CD4-positive, CD25-positive, alpha-beta regulatory T cell (primary cell): ENCODE measurements at regions not wholly inside any gene's neighbourhood (a gene's known extent, or its start where the extent isn't known, plus 50 kb on each side); places are given as distances from the start of the nearest gene placed in this dataset.

Experiments
- ATAC-seq, 2 donors: fragments of 150-1000 bp; cut with Tn5 transposase; one replicate each; pipeline ENCODE4 v1.10.0; 2021; ENCODE audit warnings: low read depth in 2 of 2, moderate number of reproducible peaks in 2 of 2, moderate library complexity in 1 of 2
- DNase-seq, 3 donors: peaks; one replicate each; pipeline versions ENCODE4 v3.0.0 to v3.0.0-alpha.2; 2012 to 2022; ENCODE audit warnings: mixed read lengths in 1 of 3
- H3K27ac ChIP-seq: one replicate; pipeline ENCODE4 v1.7.0; 2013; ENCODE audit warnings: mild to moderate bottlenecking, low read length; ENCODE audit not compliant: insufficient read depth, poor library complexity, severe bottlenecking
- H3K27me3 ChIP-seq: one replicate; pipeline ENCODE4 v1.7.0; 2013; ENCODE audit warnings: low read length; ENCODE audit not compliant: control insufficient read depth, insufficient read depth
- H3K36me3 ChIP-seq: one replicate; pipeline ENCODE4 v1.7.0; 2013; ENCODE audit warnings: mild to moderate bottlenecking, low read length, moderate library complexity; ENCODE audit not compliant: control insufficient read depth, insufficient read depth
- H3K4me1 ChIP-seq: 2 replicates; pipeline ENCODE4 v1.7.0; 2013; ENCODE audit warnings: mild to moderate bottlenecking, low read length; ENCODE audit not compliant: insufficient read depth, control insufficient read depth, poor library complexity, severe bottlenecking
- H3K4me3 ChIP-seq: one replicate; pipeline ENCODE4 v1.7.0; 2013; ENCODE audit warnings: low read depth, mild to moderate bottlenecking, low read length, moderate library complexity
- H3K9me3 ChIP-seq, 2 experiments: 1 replicate in 1 of 2; 2 replicates in 1 of 2; pipeline ENCODE4 v1.7.0; 2013; ENCODE audit warnings: low read length in 2 of 2, mild to moderate bottlenecking in 1 of 2, moderate library complexity in 1 of 2; ENCODE audit not compliant: control insufficient read depth in 2 of 2
- H3K27ac Mint-ChIP-seq, 3 donors: one replicate each; pipeline ENCODE4 v1.8.0; 2020 to 2022; ENCODE audit warnings: mild to moderate bottlenecking in 3 of 3, mixed read lengths in 3 of 3, moderate library complexity in 2 of 3
- H3K27me3 Mint-ChIP-seq: one replicate; pipeline ENCODE4 v1.8.0; 2022; ENCODE audit warnings: mild to moderate bottlenecking, mixed read lengths
- H3K36me3 Mint-ChIP-seq: one replicate; pipeline ENCODE4 v1.8.0; 2020; ENCODE audit warnings: mixed read lengths
- H3K4me1 Mint-ChIP-seq, 4 donors: one replicate each; pipeline ENCODE4 v1.8.0; 2020 to 2022; ENCODE audit warnings: mixed read lengths in 4 of 4, mild to moderate bottlenecking in 1 of 4
- H3K4me3 Mint-ChIP-seq, 4 donors: one replicate each; pipeline ENCODE4 v1.8.0; 2020 to 2022; ENCODE audit warnings: mild to moderate bottlenecking in 4 of 4, mixed read lengths in 4 of 4, moderate library complexity in 3 of 4
- H3K9me3 Mint-ChIP-seq, 7 donors: one replicate each; pipeline ENCODE4 v1.8.0; 2020 to 2022; ENCODE audit warnings: mixed read lengths in 7 of 7, mild to moderate bottlenecking in 3 of 7, moderate library complexity in 2 of 7

DNA sequence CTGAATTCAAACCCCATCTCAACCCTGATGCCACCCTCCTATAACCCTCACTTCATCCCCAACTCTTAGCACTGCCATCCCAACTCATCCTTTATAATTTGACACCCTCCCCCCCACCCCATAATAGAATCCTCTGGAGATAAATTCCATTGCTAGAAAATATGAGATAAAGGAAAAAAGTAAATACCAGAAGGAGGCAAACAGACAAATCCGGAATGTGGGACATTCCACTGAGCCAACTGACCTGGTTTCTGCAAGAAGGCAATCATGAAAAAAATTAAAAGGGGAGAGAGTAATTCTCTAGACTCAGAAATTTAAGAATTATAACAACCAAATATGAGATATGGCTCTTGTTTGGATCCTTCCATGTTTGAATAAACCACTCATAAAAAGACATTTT lies 132.4 kb downstream of the CYP26B1 start:
- Mint-ChIP-seq H3K36me3 (no peaks in the 10 kb centered on the region), H3K27me3 (no peaks in the 10 kb centered on the region), H3K4me3 (no peak overlapping the region), H3K4me1 (no peaks in the 10 kb centered on the region), H3K9me3 (peaks cover 0 to 4% (median 1%) of the 10 kb centered on the region in 7 donors), H3K27ac (no peak overlapping the region)
- Histone ChIP-seq H3K4me3 (no peak overlapping the region), H3K27me3 (no peaks in the 10 kb centered on the region), H3K27ac (no peak overlapping the region), H3K36me3 (no peaks in the 10 kb centered on the region), H3K9me3 (no peaks in the 10 kb centered on the region), H3K4me1 (no peaks in the 10 kb centered on the region)
- no peak for DNase-seq
- no peak for ATAC-seq

DNA sequence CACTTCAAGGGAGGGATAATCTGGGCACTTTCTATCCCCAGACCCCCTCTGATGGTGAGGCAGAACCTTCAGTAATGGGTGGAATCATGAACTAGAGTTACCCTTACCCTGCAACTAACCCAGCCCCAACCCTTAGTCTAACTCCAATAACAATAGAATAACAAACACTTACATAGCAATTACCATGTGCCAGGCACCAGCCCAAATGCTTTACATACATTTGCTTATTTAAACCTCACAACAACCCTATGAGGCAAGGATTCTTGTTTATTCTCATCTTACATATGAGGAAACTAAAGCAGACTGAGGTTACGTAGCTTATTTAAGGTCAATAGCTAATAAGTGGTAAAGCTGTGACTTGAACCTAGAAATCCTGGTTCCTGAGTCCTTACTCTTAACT lies 132.8 kb downstream of the CYP26B1 start:
- Histone ChIP-seq H3K4me3 (no peak overlapping the region), H3K27me3 (no peaks in the 10 kb centered on the region), H3K36me3 (no peaks in the 10 kb centered on the region), H3K4me1 (no peaks in the 10 kb centered on the region), H3K27ac (no peak overlapping the region), H3K9me3 (no peaks in the 10 kb centered on the region)
- ATAC-seq (no peak), DNase-seq (no peak)
- no peaks in the 10 kb centered on the region for H3K27me3 Mint-ChIP-seq
- no peaks in the 10 kb centered on the region for H3K36me3 Mint-ChIP-seq
- H3K9me3 Mint-ChIP-seq: peaks cover 0 to 4% (median 1%) of the 10 kb centered on the region in 7 donors
- H3K4me1 Mint-ChIP-seq: no peaks in the 10 kb centered on the region
- no peak overlapping the region for H3K27ac Mint-ChIP-seq
- H3K4me3 Mint-ChIP-seq: no peak overlapping the region

DNA sequence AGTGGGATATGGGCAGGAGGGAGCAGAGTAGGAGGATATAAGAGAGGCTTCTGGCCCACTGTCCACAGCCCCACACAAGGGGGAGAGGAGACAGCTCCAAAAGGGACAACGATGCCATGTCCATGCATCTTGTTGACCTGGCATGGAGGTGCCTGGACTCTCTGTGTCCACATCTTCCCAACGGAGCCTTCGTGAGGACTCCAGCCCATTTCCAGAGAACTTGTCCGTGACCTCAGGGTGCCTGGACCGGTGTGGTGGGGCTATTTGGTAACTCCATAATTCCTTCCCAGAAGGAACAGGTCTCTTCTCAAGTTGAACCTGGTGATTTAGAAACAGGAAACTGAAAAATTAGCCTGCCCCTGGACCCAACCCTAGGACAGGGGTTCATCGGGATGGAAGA lies 133.9 kb downstream of the CYP26B1 start:
- Histone ChIP-seq H3K9me3 (no peaks in the 10 kb centered on the region), H3K4me3 (no peak overlapping the region), H3K36me3 (no peaks in the 10 kb centered on the region), H3K27ac (no peak overlapping the region), H3K4me1 (no peaks in the 10 kb centered on the region), H3K27me3 (no peaks in the 10 kb centered on the region)
- H3K27ac Mint-ChIP-seq: no peak overlapping the region
- no peak for DNase-seq
- no peak for ATAC-seq
- H3K36me3 Mint-ChIP-seq: no peaks in the 10 kb centered on the region
- H3K4me1 Mint-ChIP-seq: no peaks in the 10 kb centered on the region
- peaks cover 0 to 4% (median 1%) of the 10 kb centered on the region in 7 donors for H3K9me3 Mint-ChIP-seq
- H3K4me3 Mint-ChIP-seq: no peak overlapping the region
- H3K27me3 Mint-ChIP-seq: no peaks in the 10 kb centered on the region

DNA sequence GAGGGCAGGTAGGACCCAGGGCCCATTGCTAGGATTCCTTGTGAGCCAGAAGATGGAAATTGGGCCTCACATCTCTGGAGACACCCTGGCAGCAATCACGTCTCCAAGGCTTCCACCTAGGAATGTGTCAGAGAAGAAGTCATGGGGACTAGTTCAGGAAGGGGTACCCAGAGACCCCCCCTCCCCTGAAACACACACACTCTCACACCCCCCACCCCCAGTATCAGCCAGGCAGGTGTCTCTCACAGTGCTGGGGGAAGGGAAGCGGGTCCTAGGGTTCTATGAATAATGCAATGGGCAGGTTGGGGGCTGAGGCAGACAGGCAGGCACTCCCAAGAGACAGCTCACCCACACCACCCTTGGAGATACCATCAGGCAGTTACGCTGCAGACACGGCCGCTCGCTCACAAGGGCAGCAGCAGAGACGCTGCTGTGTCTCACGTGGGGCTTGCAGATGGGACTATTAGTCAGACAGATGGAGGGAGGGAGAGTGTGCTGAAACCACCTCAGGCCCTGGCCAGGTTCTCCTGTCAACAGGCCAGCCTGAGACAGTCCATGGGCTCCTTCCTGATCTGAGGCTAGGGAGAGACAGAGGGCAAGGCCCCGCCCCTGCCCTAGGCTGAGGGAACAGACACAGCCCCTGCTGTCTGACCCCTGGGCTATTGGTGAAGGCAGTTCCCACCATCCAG lies 134.6 kb downstream of the CYP26B1 start:
- ATAC-seq: no peak
- Histone ChIP-seq H3K36me3 (no peaks in the 10 kb centered on the region), H3K9me3 (no peaks in the 10 kb centered on the region), H3K4me1 (no peaks in the 10 kb centered on the region), H3K27ac (no peak overlapping the region), H3K27me3 (no peaks in the 10 kb centered on the region), H3K4me3 (no peak overlapping the region)
- H3K9me3 Mint-ChIP-seq: peaks cover 0 to 4% (median 1%) of the 10 kb centered on the region in 7 donors
- no peaks in the 10 kb centered on the region for H3K27me3 Mint-ChIP-seq
- DNase-seq: no peak
- no peak overlapping the region for H3K27ac Mint-ChIP-seq
- H3K36me3 Mint-ChIP-seq: no peaks in the 10 kb centered on the region
- no peak overlapping the region for H3K4me3 Mint-ChIP-seq
- no peaks in the 10 kb centered on the region for H3K4me1 Mint-ChIP-seq

DNA sequence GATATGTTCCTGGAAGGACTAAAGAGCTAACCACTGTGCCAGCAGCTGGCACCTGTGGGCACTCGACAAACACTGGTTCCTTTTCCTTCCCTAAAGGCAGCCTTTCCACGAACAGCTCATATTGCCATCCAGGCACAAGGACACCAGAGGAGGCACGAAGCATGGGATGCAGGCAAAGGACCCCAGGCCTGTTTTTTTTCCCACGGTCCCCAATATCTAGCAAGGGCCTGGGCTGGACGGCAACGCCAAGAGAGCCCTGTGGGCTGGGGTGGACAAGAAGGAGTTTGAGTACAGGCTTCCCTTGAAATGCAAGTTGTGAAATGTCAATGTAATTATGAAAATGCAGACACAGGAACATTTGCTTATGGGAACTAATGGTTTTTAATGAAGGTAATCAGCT lies 135.9 kb downstream of the CYP26B1 start:
- Histone ChIP-seq H3K27ac (no peak overlapping the region), H3K4me1 (no peaks in the 10 kb centered on the region), H3K4me3 (no peak overlapping the region), H3K9me3 (no peaks in the 10 kb centered on the region), H3K36me3 (no peaks in the 10 kb centered on the region), H3K27me3 (no peaks in the 10 kb centered on the region)
- Mint-ChIP-seq H3K27ac (no peak overlapping the region), H3K36me3 (no peaks in the 10 kb centered on the region), H3K9me3 (peaks cover 0 to 4% (median 1%) of the 10 kb centered on the region in 7 donors), H3K4me3 (no peak overlapping the region), H3K27me3 (no peaks in the 10 kb centered on the region), H3K4me1 (no peaks in the 10 kb centered on the region)
- no peak for DNase-seq
- no peak for ATAC-seq

DNA sequence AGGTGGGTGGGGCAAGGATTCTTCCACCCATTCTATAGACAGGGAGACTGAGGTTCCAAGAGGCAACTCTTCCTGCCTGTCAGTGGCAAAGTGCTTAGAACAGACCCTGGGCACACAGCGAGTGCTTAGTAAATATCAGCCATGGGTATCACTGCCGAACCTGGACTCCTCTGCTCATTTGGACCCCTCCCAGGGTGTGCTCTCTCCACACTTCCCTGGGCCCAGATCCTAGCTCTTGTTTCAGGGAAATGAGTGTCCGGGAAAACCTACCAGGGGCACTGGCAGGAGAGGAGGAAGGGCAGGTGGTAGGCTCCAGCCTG lies 136.3 kb downstream of the CYP26B1 start:
- H3K4me1 ChIP-seq: no peaks in the 10 kb centered on the region
- H3K36me3 ChIP-seq: no peaks in the 10 kb centered on the region
- Mint-ChIP-seq H3K4me3 (no peak overlapping the region), H3K9me3 (peaks cover 0 to 4% (median 2%) of the 10 kb centered on the region in 7 donors), H3K27me3 (no peaks in the 10 kb centered on the region), H3K4me1 (no peaks in the 10 kb centered on the region), H3K27ac (no peak overlapping the region), H3K36me3 (no peaks in the 10 kb centered on the region)
- no peak overlapping the region for H3K27ac ChIP-seq
- H3K27me3 ChIP-seq: no peaks in the 10 kb centered on the region
- no peaks in the 10 kb centered on the region for H3K9me3 ChIP-seq
- DNase-seq (no peak), ATAC-seq (no peak)
- H3K4me3 ChIP-seq: no peak overlapping the region

DNA sequence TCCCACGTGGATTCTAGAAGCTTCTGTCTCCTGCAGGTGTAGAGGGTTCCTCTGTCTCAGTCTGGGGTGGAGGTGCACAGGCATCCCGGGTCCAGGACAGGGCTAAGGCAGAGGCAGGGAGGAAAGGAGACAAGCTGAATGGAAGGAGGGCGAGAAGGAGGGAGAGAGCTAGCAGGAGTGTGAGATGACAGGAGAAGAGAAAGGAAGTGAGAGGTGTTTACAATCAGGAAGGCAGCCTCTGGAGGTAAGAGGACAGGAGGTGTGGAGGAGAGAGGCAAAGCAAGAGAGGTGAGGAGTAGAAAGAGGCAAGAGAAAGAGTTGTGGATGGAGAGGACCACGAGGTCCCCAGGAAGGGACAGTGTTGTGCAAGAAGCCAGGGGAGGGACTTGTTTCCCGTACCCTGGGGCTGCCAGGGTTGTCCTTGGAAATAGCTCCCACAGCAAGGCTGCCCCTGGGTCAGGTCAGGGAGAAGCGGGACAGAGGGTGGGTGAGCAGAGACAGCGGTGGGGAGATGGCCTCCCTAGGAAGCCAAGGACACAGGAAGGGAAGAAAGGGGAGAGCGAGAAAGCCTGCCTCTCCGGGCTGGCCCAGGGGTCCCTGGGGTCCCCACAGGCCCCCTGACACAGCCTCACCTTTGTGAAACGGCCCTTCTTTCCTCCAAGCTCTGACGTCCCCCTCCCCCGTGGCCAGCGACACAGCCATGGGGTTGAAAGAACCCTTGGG lies 136.9 kb downstream of the CYP26B1 start:
- H3K27ac ChIP-seq: no peak overlapping the region
- H3K4me3 ChIP-seq: no peak overlapping the region
- ATAC-seq (no peak), DNase-seq (no peak)
- H3K4me1 ChIP-seq: no peaks in the 10 kb centered on the region
- peak overlapping the region in 1 of 3 donors; percentile 41 for H3K27ac Mint-ChIP-seq
- no peaks in the 10 kb centered on the region for H3K36me3 ChIP-seq
- H3K4me1 Mint-ChIP-seq: no peaks in the 10 kb centered on the region
- H3K36me3 Mint-ChIP-seq: no peaks in the 10 kb centered on the region
- no peak overlapping the region for H3K4me3 Mint-ChIP-seq
- H3K27me3 ChIP-seq: no peaks in the 10 kb centered on the region
- H3K27me3 Mint-ChIP-seq: no peaks in the 10 kb centered on the region
- peaks cover 0 to 4% (median 2%) of the 10 kb centered on the region in 7 donors for H3K9me3 Mint-ChIP-seq
- H3K9me3 ChIP-seq: no peaks in the 10 kb centered on the region

DNA sequence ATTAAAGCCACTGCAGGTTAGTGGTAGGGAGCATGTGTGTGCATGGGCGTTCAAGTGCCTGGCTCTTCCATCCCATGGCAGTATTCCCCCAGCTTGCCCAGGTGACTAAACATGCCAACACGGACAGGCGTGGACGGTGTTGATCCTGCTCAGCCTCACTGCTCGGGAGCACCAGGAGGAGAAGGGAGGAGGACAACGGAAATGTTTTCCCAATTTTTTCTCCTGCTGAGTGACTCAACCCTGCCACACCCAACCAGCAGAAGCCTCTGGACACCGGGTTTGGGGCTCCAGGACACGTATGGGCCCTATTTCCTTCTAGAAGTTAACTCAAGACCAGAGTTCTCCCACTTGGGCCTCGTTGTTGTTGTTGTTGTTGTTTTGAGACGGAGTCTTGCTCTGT lies 139.1 kb downstream of the CYP26B1 start:
- H3K4me3 ChIP-seq: no peak overlapping the region
- H3K9me3 ChIP-seq: no peaks in the 10 kb centered on the region
- no peaks in the 10 kb centered on the region for H3K4me1 ChIP-seq
- Mint-ChIP-seq H3K4me3 (no peak overlapping the region), H3K36me3 (no peaks in the 10 kb centered on the region), H3K4me1 (no peaks in the 10 kb centered on the region), H3K9me3 (peaks cover 0 to 2% (median 0%) of the 10 kb centered on the region in 7 donors), H3K27ac (no peak overlapping the region), H3K27me3 (no peaks in the 10 kb centered on the region)
- no peak for DNase-seq
- H3K36me3 ChIP-seq: no peaks in the 10 kb centered on the region
- H3K27ac ChIP-seq: no peak overlapping the region
- ATAC-seq: no peak
- no peaks in the 10 kb centered on the region for H3K27me3 ChIP-seq
